ENCODE measurements at regions not wholly inside any gene's neighbourhood (a gene's known extent, or its start where the extent isn't known, plus 50 kb on each side); places are given as distances from the start of the nearest gene placed in this dataset.
"Not testable (repeated sequence)": the region's sequence is repeated elsewhere in the genome, so short reads cannot be mapped to it uniquely, and the experiment has no call there.

DNA sequence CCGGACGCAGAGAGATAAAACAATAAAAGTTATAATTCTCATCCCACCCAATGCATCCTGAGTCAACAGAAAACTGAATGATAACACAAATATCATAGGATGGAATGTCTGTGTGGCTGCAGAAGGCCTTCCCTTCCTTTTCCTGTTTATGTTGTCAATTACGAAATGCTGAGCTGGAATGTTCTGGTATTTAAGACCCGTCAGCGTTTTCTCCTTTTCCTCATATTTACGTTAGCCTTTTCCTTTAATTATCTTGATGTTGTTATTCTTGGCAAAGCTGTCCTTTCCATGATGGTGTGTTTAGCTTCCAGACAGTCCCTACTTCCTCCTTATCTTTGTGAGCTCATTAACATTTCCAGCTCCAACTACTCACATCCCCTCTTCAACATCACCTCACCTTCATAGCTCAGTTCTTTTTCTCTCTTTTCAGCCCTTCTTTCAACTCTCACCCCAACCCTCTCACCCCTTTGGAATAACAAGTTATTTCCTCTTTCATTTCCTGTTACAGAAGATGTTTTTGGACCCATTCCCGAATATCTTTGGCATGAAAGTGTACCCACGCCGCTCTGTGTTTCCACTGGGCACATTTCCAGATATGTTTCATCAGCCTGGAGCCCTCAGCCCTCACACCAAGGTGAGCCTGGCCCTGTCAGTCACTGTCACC, 221.6 kb downstream of the NR2F1-AS1 start:
- DNase-seq = peak; percentile 21

DNA sequence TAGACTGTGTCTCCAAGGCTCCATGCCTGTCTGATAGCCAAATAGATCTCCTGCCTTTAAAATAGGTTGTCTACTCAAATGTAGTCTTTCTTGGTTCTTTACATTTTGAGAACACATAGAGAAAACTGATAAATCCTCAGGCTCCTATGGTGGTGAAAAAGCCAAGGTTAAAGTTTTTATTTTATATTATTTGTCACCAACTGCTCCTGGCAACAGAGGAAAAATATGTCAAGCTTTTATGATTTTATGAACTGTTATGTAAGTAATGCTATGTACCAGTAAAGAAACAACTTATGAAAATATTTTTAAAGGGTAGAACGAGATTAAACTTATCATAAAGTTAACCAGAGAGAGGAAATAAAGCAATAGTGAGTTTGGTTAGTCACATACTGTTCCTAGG, 222.8 kb downstream of the NR2F1-AS1 start:
- no peak for DNase-seq

DNA sequence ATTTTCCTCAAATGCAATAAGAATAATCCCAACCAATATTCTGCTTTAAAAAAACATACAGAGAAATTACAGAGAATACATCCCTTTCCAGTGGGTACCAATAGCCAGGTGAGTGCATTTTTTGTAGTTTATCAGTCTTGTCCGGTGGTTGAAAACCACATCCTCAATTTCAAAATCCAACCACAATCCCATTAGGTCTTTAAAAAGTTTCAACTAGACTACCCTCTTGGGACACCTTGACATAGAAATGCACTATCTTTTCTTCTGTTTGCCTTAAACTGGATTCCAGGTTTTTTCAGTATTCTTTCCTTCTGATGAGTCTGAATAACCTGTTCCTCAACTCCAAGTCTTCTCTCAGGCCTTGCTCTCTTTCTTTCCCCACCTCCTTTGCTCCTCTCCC, 223.3 kb downstream of the NR2F1-AS1 start:
- no peak for DNase-seq

DNA sequence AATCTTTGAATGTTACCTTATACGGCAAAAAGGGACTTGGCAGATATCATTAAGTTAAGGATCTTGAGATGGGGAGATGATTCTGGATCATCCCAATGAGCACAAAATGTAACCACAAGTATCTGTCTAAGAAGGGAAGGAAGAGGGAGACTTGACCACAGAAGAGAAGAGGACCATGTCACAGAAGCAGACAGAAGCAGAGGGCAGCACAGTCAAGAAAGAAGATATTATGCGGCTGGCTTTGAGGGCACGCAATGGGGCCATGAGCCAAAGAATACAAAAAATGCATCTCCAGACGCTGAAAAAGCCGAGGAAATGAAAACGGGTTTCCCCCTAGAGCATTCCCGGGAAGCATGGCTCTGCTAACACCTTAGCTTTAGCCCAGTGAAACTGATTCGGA, 225.3 kb downstream of the NR2F1-AS1 start:
- no peak for DNase-seq

DNA sequence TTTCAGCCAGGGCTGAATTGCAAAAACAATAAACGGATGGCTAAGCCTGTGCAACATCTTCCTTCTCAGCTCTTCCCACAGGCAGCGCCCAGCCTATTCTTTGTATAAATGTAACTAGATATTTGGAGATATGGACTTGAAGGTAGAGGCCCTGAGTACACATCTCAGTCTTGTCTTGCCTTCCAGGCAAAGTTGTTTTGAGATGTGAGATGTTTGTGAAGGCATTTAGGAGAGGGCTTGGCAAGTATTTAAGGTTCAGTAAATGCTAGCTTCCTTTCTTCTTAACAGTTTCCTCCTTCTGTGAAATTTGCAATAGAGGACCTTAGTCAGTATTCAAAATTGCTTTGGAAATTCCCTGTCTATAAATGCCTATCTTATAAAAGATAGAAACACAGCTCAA, 228.8 kb downstream of the NR2F1-AS1 start:
- no peak for DNase-seq

DNA sequence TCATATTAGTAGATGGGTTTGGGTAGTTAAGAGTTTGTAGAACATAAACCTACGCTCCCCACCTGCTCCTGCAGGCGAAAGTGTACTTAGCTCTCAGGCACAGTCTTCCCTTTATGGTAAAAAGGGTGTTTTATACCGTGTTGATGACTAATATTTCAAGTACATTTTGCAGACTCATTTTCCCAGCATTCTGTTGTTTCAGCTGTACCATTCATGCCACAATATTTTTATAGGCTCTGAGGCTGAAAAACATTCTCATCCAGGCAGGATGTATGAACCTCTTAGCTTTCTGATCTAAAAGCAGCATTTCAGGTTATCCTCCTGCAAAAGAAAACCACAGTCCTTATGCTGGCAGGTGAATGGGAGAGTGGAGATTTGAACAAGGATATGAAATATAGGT, 231.4 kb downstream of the NR2F1-AS1 start:
- no peak for DNase-seq

DNA sequence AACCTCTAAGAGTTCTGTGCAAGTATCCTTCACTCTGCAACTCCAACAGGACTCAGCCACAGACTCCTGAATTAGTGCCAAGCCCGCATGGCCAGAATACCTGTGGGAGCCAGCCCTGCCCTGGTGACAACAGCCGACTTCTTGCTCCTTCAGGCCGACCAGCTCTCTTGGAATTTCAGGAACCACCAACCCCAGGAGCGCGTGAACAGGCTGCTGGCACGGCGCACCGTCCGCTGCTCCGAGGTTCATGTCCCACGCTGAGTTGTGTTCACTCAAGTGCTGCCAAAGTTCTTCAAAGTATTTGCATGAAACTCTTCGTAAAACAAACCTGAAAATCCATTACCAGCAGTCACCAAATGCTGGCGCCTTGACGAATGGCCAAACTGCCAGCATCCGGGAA, 232.8 kb downstream of the NR2F1-AS1 start:
- DNase-seq = no peak

DNA sequence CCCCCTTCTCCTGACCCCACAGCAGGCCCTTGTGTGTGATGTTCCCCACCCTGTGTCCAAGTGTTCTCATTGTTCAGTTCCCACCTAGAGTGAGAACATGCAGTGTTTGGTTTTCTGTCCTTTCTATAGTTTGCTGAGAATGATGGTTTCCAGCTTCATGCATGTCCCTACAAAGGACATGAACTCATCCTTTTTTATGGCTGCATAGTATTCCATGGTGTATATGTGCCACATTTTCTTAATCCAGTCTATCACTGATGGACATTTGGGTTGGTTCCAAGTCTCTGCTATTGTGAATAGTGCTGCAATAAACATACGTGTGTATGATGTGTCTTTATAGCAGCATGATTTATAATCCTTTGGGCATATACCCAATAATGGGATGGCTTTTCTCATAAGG, 234.2 kb downstream of the NR2F1-AS1 start:
- DNase-seq = not testable (repeated sequence)

DNA sequence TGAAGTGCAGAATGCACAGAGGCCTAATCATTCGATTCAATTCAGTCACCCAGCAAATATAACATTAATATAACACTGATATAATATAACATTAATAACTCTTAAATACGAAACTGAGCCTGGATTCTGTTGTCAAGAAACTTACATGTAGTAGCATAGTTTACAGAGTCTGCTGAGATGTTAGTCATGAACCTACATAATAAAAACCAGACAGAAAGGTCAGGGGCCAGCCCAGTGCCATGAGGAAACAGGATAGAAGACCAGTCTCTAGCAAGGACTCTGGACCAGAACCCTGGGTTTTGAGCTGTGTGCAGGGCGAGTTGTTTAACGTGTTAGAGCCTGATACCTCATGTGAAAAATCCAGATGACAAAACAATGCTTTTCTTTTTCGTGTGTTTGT, 234.7 kb downstream of the NR2F1-AS1 start:
- DNase-seq = no peak

DNA sequence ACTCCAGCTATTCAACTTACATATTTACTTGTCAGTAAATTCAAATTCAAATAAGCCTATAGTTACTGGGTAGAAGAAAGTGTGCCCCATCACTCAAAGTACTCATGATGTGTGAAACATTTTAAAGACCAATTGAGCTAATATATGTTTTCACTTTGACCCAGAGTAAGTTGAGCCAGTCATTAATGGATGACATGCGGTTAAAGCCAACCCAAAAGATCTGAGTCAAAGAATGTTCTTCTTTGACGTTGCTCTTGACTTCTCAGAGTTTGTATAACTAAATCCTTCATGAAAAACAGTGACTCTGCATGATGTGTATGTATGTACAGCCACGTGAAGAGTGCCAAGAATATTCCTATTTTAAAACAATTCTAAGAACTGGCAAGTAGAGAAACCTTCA, 237.4 kb downstream of the NR2F1-AS1 start:
- no peak for DNase-seq

DNA sequence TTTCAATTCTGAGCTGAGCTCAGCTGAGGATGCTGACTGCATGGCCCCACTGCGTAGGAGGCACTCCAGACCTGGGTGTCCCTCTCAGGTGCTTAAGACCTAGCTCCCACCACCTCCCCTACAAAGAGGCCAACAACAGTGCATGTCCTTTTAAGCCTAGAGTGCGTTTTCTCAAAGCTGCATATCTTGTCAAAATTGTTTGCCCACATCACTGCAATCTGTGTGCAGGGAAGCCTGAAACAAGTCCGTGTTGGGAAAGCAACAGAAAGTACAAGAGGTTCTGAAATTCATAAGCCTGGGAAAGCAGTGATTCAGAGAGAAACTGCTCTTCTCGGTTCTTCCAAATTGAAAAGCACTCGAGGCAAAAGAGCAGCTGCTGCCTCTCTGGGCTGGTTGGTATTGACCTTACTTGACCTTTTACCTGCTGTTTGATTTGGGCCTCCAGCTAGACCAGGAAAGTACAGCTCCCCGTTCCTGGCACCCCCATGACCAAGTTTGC, 238.4 kb downstream of the NR2F1-AS1 start:
- no peak for DNase-seq

DNA sequence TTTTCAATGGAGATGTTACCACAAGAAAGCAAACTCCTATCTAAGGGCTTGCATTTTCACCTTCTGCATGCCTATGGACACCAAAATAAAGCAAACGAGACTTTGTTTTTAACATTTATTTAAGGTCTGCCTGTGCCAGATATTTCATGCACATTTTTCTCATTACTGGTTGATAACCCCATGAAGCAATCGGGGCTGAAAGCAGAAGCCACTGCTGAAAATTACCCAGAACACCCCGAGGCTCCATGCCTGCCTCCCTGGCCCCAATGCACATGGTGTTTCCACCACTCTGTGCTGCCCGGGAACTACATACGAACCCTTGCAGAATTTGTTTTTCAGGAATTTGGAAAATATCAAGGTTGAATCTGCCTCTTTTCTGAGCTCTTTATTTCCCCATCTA, 240.1 kb downstream of the NR2F1-AS1 start:
- no peak for DNase-seq

DNA sequence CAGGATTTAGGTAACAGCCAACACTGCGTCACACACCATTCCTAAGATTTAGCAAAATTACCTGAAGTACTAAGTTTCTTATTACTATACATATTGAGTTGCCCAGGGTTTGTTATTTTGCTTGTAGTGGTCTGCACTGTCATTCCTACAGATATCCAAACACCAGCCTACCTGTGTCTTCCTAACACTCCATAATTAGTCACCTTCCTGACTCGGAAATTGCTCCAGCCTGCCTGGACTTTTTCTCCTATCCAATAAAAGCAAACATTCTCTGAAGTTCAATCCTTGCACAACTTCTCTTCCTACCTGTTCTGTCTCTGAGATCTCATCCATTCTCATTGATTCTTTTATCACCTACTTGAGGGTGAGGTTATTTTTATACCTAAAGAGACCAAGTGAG, 243.9 kb downstream of the NR2F1-AS1 start:
- no peak for DNase-seq

DNA sequence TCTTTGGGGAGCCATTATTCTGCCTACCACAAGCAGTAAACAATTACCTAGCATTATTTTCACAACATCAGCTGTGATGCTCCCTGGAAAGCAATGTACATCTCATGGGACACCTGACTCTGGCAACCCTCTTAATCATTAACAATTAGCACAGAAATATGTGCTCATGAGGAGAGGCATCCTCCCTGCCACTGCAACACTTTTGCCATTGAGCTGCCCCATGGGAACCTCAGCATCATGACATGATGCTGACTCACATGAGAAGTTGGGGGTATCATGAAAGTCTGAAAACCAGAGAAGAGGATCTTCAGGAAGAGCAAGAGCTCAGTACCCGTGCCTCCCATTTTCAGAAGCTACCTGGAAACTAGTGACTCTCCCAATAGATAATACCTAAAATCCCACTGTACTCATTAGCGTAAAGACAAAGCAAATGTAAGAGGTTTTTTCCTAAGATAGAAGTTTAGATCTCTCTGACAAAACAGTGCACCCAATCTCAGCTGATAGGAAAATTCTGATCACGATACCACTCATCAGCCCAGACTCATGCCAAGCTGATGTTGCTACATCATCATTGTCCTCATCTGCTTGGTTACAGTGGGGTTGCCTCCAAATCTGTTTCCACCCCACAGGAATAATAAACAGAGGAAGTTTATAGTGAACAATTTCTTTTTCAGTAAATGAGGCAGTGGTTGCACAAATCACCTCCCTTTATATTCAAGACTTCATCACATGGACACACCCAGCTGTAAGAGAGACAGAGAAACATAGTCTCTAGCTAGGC, 244.5 kb downstream of the NR2F1-AS1 start:
- DNase-seq = no peak

DNA sequence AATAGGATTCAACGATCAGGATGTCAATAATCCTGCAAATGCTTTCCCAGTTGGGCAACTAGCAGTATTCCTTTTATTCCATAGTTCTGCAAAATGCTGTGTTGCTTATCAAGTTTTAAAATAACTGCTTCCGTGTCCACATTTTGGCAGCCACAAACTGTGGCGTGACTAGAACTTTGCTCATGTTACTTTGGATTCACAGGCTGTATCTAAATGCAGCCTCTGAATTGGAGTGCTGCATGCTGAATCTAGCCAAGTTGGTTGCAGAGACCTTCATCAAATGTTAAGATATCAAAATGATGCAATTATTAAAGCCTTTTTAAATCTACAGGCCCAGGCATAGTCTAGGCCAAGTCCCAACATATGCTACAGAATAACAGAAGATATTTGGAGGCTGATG, 249.2 kb downstream of the NR2F1-AS1 start:
- DNase-seq = no peak

DNA sequence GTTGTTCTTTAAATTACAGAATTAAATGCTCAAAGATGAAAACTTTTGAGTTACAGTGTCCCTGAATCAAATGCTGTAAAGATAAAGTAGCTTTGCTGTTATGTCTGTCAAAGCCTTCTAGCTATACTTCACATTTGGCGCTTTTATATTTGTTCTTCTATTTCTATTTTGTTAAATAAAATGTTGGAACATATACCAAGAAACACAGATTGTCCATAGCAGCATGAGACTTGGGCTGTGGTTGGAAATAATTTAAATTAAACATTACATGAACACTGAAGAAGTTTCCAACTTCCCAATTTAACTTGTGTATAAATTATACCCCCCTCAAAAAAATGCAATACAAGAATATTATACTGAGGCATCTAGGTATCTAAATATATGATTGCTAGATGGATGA, 249.8 kb downstream of the NR2F1-AS1 start:
- no peak for DNase-seq

DNA sequence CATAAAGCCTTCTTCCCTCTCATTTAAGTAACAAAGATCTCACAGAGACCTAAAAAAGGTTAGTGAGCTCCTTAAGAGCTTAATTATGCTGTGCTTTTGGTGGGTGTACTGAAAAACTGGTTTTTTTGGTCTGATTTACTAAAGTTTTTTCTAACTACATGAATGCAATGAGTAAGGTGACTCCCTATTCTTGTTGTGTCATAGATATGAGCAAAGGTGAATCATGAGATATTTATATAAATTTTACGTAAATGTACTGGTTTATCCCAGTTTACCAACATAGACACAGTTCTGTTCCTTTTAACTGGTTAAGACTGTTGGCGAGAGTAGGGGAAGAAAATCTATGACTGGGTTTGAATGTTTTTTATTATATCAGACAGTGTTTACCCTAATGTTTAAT, 250.5 kb downstream of the NR2F1-AS1 start:
- DNase-seq = no peak

DNA sequence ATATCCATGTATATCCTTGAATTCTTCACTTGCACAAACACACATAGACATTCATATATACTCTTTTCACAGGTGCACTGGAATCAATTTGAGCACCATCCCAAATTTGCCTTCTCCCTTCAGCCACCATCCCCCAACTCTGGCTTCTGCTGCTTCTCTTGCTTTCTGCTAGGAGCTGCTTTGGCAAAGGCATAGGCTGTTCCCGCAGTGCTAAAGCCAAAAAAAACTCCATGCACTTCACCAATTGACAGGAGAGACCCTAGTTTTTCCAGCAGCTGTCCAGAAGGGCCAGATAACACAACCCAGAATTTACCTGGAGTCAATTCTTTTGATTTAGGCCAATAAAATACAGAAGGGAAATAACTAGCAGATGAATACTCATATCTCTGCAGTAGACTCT, 251.3 kb downstream of the NR2F1-AS1 start:
- DNase-seq = no peak

DNA sequence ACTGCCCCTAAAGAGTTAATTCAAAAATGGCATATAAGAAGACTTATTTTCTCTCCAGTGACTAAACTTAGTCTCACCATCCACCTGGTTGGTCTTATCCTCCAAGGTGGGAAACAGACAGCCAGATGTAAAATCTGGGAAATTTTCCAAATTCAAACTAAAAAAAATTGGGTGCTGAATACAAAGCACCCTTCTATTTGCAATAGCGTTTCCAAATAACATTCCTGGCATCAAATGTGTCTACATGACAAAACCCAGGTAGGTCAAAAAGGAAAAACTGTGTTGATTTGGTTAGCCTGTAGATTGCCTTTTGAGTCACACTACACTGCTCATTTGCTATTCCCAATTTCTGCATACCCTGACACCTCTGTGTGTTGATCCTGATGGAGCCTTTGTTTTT, 252.2 kb downstream of the NR2F1-AS1 start:
- DNase-seq = peak; percentile 5

DNA sequence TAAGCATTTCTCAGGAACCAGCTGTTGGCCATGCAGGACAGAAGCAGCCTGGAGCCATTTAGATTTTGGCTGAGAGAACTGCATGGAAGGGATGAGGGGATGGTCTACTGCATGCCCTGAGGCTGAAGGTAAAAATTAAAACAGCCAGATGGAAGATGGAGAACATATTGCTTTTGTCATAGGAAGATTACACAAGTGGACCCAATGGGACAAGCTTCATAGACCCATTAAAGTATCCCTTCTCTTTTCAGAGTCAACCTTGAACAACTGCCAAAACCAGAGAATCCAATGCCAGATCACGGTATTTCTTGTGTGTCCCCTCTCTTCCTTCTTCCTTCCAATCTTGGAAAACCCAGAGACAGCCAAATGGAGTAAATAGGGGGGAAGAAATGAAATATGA, 253.4 kb downstream of the NR2F1-AS1 start:
- DNase-seq = no peak

DNA sequence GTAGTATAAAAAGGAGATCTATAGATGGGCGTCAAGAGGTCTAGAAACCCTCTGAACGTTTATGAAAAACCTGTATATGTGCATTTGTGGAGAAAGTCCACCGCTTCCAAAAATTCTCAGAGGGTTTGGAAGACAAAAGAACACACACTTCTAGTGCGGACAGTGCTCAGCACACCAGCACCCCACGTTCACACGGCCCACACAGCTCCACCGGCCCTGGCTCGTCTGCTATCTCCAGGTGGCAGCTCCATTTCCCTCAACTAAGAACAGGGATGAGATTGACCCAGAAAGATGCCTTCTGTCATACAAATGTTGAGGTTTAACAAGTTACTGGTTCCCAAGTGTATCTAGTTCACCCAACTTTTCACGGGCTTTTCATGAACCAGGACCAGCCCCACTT, 255.1 kb downstream of the NR2F1-AS1 start:
- DNase-seq = no peak

DNA sequence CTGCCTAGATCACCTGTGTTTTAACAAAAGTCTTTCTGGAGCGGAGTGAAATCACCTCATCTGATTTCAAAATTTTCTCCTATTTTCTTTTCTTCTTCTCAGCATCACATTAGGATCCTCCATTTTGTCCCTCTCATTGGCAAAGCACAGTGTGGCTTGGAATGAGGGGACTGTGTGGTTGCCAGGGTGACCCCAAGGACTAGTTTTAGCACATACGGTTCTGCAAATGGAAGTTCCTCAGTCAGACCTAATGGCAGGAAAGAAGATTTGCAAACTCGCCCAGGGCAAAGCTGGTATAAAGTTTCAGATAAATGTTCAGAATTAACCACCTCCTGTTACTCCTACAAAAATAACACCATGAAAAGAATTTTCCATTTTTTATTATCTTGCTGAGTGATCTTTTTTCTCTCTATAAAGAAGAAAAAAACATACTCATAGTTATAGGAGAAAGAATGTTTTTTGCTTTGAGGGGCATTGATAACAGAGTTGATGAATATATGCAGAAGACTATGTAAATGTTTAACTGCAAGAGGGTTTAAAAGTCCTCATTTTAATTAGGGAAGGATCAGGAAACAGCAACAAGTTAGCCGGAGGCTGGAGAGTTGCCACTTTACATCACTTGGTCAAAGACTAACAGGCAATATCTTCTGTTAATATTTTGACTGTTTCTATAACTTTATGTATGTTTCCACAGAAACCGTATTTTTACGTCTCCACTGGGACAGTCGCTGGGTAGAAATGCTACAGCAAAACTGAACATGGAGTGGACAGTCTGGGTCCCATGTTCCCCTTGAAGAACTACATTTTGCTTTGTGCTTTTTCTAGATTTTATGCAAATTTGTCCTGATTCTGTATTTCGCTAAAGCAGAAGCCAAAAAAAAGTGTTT, 257.8 kb downstream of the NR2F1-AS1 start:
- no peak for DNase-seq

DNA sequence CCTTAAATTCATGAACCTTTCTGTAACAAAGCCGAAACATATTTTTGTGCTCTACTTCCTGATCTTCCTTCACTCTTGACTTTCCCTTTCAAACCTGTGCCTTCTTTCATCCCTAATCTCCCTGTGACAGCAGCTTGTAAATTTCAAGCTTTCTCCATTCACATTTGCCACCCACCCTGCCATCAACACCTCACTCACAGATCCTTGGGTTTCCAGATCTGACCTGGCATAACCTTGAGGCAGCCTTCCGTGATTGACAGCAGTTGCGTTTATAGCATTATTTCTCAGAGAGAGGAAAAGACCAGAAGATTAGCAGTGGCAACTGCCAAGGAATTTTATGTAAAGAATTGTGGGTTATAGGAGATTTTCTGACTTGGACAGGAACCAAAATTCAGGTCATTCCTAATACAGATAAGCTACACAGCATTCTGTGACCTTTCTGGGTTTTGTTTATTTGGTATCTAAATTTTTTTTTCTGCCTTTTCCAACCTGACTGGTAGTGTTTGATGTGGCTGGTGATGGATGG, 260.0 kb downstream of the NR2F1-AS1 start:
- DNase-seq = no peak

All from NCI-H1092 treated with DMSO at 0.1 percent for 48 hours (cell line).